RCC 7860 (cell line): ENCODE measurements at regions not wholly inside any gene's neighbourhood (a gene's known extent, or its start where the extent isn't known, plus 50 kb on each side); places are given as distances from the start of the nearest gene placed in this dataset.
"Not testable (repeated sequence)": the region's sequence is repeated elsewhere in the genome, so short reads cannot be mapped to it uniquely, and the experiment has no call there.

Experiments used
- DNase-seq: peaks from one replicate; pipeline ENCODE4 v3.0.0-alpha.2; 2015; ENCODE audit warnings: low spot score
- FAIRE-seq: peaks from 2 replicates; lab custom pipeline; 2012; peaks lifted over from hg19 to GRCh38; lab: Jason Lieb, UNC

GRCh38 chrX:121169099-121170035 is 122.0 kb downstream of the GLUD2 start:
- DNase-seq, result no peak
- no peak for FAIRE-seq

GRCh38 chrX:121172703-121173102 is 125.3 kb downstream of the GLUD2 start:
- DNase-seq (no peak), FAIRE-seq (no peak)

GRCh38 chrX:121179972-121180371 is 132.6 kb downstream of the GLUD2 start:
- no peak for DNase-seq
- FAIRE-seq, result no peak

- DNase-seq, result no peak
- FAIRE-seq, result no peak
Measured at GRCh38 chrX:121191779-121192178, 144.4 kb downstream of the GLUD2 start.

- DNase-seq (no peak), FAIRE-seq (no peak)
Measured at GRCh38 chrX:121195719-121196118, 148.3 kb downstream of the GLUD2 start.

- FAIRE-seq, DNase-seq: not testable (repeated sequence)
Measured at GRCh38 chrX:121196872-121197444, 149.5 kb downstream of the GLUD2 start.

GRCh38 chrX:121208563-121208962 is 161.2 kb downstream of the GLUD2 start:
- DNase-seq (no peak), FAIRE-seq (no peak)

GRCh38 chrX:121216641-121217374 is 169.4 kb downstream of the GLUD2 start:
- FAIRE-seq (no peak), DNase-seq (no peak)

GRCh38 chrX:121221322-121221977 is 174.0 kb downstream of the GLUD2 start:
- DNase-seq, result no peak
- FAIRE-seq, result no peak

- DNase-seq (no peak), FAIRE-seq (no peak)
Measured at GRCh38 chrX:121227888-121228287, 180.5 kb downstream of the GLUD2 start.

- FAIRE-seq (no peak), DNase-seq (no peak)
Measured at GRCh38 chrX:121231566-121232358, 184.4 kb downstream of the GLUD2 start.

GRCh38 chrX:121236040-121236439 is 188.6 kb downstream of the GLUD2 start:
- FAIRE-seq (no peak), DNase-seq (no peak)

- FAIRE-seq, result no peak
- DNase-seq, result no peak
Measured at GRCh38 chrX:121238093-121238492, 190.7 kb downstream of the GLUD2 start.

GRCh38 chrX:121244511-121244910 is 197.1 kb downstream of the GLUD2 start:
- DNase-seq (no peak), FAIRE-seq (no peak)

GRCh38 chrX:121245763-121246162 is 198.4 kb downstream of the GLUD2 start:
- DNase-seq, result no peak
- no peak for FAIRE-seq

- no peak for FAIRE-seq
- DNase-seq, result no peak
Measured at GRCh38 chrX:121254336-121254735, 206.9 kb downstream of the GLUD2 start.

GRCh38 chrX:121256647-121257046 is 209.2 kb downstream of the GLUD2 start:
- DNase-seq, result no peak
- FAIRE-seq, result no peak

GRCh38 chrX:121258545-121258944 is 211.1 kb downstream of the GLUD2 start:
- DNase-seq, result no peak
- no peak for FAIRE-seq

- no peak for FAIRE-seq
- DNase-seq, result no peak
Measured at GRCh38 chrX:121259170-121259569, 211.8 kb downstream of the GLUD2 start.

GRCh38 chrX:121260596-121261240 is 213.3 kb downstream of the GLUD2 start:
- no peak for DNase-seq
- FAIRE-seq, result no peak
